ENCODE measurements at regions not wholly inside any gene's neighbourhood (a gene's known extent, or its start where the extent isn't known, plus 50 kb on each side); places are given as distances from the start of the nearest gene placed in this dataset.

GRCh38 chr6:92887871-92888270, 531.5 kb downstream of the EPHA7 start:
- no peak for ATAC-seq (ENCODE audit: low FRiP score in 2 of 2)
- H3K4me1 ChIP-seq = no peaks in the 10 kb centered on the region
- TF ChIP-seq EP300 (IDR thresholded peaks at IDR 0.05) (no peak), POLR2A (IDR thresholded peaks at IDR 0.05) (no peak), POLR2AphosphoS5 (IDR thresholded peaks at IDR 0.05) (no peak), CTCF (IDR thresholded peaks at IDR 0.05) (no peak)
- H3K27me3 ChIP-seq = no peaks in the 10 kb centered on the region
- H3K27ac ChIP-seq = no peak overlapping the region
- peaks cover 0 to 15% (median 4%) of the 10 kb centered on the region in 4 donors for H3K9me3 ChIP-seq
- H3K36me3 ChIP-seq = no peaks in the 10 kb centered on the region
- no peak for DNase-seq
- no peak overlapping the region for H3K4me3 ChIP-seq

GRCh38 chr6:92879526-92879925, 539.8 kb downstream of the EPHA7 start:
- no peaks in the 10 kb centered on the region for H3K27me3 ChIP-seq
- H3K27ac ChIP-seq = no peak overlapping the region
- WGBS, 2 donors = 91 to 92% methylated on average over 4 to 8 of the region's 8 CpGs
- TF ChIP-seq POLR2A (IDR thresholded peaks at IDR 0.05) = no peak
- no peak for TF ChIP-seq POLR2AphosphoS5 (IDR thresholded peaks at IDR 0.05)
- no peak for TF ChIP-seq EP300 (IDR thresholded peaks at IDR 0.05)
- TF ChIP-seq CTCF (IDR thresholded peaks at IDR 0.05) = no peak
- ATAC-seq (ENCODE audit: low FRiP score in 2 of 2) (peak in 1 of 2 donors; percentile 19), DNase-seq (no peak)
- no peaks in the 10 kb centered on the region for H3K4me1 ChIP-seq
- H3K4me3 ChIP-seq = no peak overlapping the region
- peaks cover 0 to 13% (median 5%) of the 10 kb centered on the region in 4 donors for H3K9me3 ChIP-seq
- H3K36me3 ChIP-seq = no peaks in the 10 kb centered on the region

- Histone ChIP-seq H3K27ac (no peak overlapping the region), H3K9me3 (no peaks in the 10 kb centered on the region), H3K4me1 (no peaks in the 10 kb centered on the region), H3K27me3 (no peaks in the 10 kb centered on the region), H3K36me3 (no peaks in the 10 kb centered on the region), H3K4me3 (no peak overlapping the region)
- 50 to 62% methylated on average over 3 of the region's 3 CpGs for WGBS, 2 donors
- no peak for DNase-seq
- TF ChIP-seq POLR2AphosphoS5 (IDR thresholded peaks at IDR 0.05) (no peak), EP300 (IDR thresholded peaks at IDR 0.05) (no peak), CTCF (IDR thresholded peaks at IDR 0.05) (no peak), POLR2A (IDR thresholded peaks at IDR 0.05) (no peak)
- ATAC-seq (ENCODE audit: low FRiP score in 2 of 2) = no peak
Observed at GRCh38 chr6:92864966-92865555, 554.3 kb downstream of the EPHA7 start.

GRCh38 chr6:92849636-92850035, 569.7 kb downstream of the EPHA7 start:
- Histone ChIP-seq H3K4me3 (no peak overlapping the region), H3K27me3 (no peaks in the 10 kb centered on the region), H3K36me3 (no peaks in the 10 kb centered on the region), H3K4me1 (no peaks in the 10 kb centered on the region), H3K9me3 (no peaks in the 10 kb centered on the region), H3K27ac (no peak overlapping the region)
- ATAC-seq (ENCODE audit: low FRiP score in 2 of 2) (no peak), DNase-seq (no peak)
- WGBS, 2 donors = 55 to 65% methylated on average over 3 of the region's 3 CpGs
- TF ChIP-seq CTCF (IDR thresholded peaks at IDR 0.05) = no peak
- no peak for TF ChIP-seq EP300 (IDR thresholded peaks at IDR 0.05)
- TF ChIP-seq POLR2A (IDR thresholded peaks at IDR 0.05) = no peak
- no peak for TF ChIP-seq POLR2AphosphoS5 (IDR thresholded peaks at IDR 0.05)

- Histone ChIP-seq H3K36me3 (no peaks in the 10 kb centered on the region), H3K4me1 (no peaks in the 10 kb centered on the region), H3K27me3 (no peaks in the 10 kb centered on the region), H3K9me3 (no peaks in the 10 kb centered on the region), H3K4me3 (no peak overlapping the region), H3K27ac (no peak overlapping the region)
- ATAC-seq (ENCODE audit: low FRiP score in 2 of 2) (no peak), DNase-seq (no peak)
- TF ChIP-seq CTCF (IDR thresholded peaks at IDR 0.05) (no peak), POLR2A (IDR thresholded peaks at IDR 0.05) (no peak), POLR2AphosphoS5 (IDR thresholded peaks at IDR 0.05) (no peak), EP300 (IDR thresholded peaks at IDR 0.05) (no peak)
Observed at GRCh38 chr6:92848901-92849300, 570.5 kb downstream of the EPHA7 start.

All from upper lobe of left lung (tissue), 6 donors.